ENCODE measurements at regions not wholly inside any gene's neighbourhood (a gene's known extent, or its start where the extent isn't known, plus 50 kb on each side); places are given as distances from the start of the nearest gene placed in this dataset.
"Not testable (repeated sequence)": the region's sequence is repeated elsewhere in the genome, so short reads cannot be mapped to it uniquely, and the experiment has no call there.

DNA sequence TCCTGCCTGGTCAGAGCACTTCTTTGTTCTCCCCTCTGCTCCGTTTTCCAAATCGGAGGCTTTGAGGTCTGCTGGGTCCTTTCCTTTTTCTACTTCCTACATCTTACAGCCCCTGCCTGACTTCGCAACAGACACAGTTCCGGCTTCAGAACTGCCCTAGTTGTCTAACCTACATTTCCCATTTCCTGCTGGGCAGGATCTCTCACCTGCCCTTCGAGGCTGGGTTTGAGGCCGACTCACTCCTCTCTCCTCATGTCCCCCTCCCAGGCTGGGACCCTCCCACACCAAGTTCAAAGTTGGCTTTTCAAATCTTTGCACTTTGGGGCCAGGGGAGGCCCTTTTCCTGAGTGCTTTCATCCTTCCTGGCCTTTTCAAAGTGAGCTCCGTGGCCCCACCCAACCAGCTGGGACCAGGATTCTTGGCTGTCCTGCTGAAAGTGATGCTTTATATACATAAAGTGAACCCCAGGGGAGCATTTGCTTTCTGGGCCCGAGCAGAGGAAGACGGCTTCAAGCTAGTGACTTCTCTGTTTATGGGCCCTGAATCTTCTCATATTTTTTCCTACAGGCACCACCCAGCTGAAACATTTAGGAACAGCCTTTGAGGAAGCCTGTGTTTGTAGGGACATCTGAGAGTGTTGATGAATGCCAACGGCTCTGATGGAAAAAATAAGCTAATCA, 281.0 kb upstream of the CRY1 start:
- TF ChIP-seq CTCF (IDR thresholded peaks at IDR 0.05; ENCODE audit: low read depth, low read length), result no peak
- no peak for DNase-seq (ENCODE audit: extremely low read depth, low read depth)

GRCh38 chr12:107375231-107375630, 281.9 kb upstream of the CRY1 start:
- no peak for DNase-seq (ENCODE audit: extremely low read depth, low read depth)
- TF ChIP-seq CTCF (IDR thresholded peaks at IDR 0.05; ENCODE audit: low read depth, low read length), result no peak

DNA sequence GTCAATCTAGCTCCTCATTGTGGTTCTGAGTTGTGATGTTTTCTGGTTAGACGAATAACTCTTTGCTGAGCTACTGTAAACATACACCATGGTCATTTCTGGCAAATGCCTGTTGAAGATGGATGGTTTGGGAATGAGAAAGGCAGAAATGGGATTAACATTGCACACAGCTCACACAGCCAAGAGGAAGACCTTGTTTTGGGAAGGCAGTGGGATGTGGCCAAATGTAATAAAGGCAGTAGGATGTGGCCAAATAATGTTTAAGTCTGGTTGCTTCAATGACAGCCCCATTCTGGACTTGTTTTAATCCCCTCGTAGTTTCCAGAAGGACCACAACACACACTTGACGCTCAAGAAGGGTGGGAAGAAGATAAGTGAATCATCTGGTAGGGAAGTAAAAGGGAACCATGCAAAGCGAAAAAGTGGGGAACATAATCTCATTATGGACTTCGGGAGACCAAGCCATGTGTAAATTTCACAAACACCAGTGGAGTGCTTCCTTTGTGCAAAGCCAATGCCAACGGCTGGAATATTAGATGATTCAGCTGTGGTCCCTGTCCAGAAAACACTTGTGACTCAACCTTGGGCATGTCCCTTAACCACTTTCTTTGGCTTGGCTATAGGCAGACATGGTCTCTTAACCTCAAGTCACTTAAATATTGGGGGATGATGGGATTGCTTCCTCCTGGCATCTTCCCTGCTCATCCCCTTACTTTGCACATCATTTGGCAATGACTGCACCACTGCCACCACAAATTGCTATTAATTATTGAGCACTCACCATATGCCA, 284.4 kb upstream of the CRY1 start:
- TF ChIP-seq CTCF (IDR thresholded peaks at IDR 0.05; ENCODE audit: low read depth, low read length), result no peak
- DNase-seq (ENCODE audit: extremely low read depth, low read depth), result no peak

DNA sequence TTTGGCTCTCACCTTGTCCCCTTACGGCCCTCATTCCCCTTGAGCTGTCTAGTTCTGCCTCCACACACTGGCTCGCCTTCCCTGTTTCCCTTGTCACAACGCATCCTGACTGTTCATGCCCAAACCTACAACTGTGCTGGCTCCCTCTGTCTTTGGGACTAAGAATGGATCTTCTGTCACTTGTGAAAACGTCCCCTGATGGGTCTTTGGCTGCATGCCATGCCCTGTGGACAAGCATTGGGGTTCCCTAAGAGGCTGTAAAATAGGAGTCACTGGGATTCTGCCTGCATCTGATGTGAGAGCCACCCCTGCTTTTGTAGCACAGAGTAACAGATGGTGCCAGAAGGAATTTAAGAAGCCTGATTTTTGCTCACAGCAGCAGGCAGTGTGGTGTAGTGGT, 285.3 kb upstream of the CRY1 start:
- DNase-seq (ENCODE audit: extremely low read depth, low read depth), result no peak
- TF ChIP-seq CTCF (IDR thresholded peaks at IDR 0.05; ENCODE audit: low read depth, low read length), result no peak

- not testable (repeated sequence) for DNase-seq (ENCODE audit: extremely low read depth, low read depth)
Measured at GRCh38 chr12:107379142-107379851, 285.9 kb upstream of the CRY1 start.

GRCh38 chr12:107379852-107380567, 286.7 kb upstream of the CRY1 start:
- TF ChIP-seq CTCF (IDR thresholded peaks at IDR 0.05; ENCODE audit: low read depth, low read length), result no peak
- peak; percentile 54 for DNase-seq (ENCODE audit: extremely low read depth, low read depth)

DNA sequence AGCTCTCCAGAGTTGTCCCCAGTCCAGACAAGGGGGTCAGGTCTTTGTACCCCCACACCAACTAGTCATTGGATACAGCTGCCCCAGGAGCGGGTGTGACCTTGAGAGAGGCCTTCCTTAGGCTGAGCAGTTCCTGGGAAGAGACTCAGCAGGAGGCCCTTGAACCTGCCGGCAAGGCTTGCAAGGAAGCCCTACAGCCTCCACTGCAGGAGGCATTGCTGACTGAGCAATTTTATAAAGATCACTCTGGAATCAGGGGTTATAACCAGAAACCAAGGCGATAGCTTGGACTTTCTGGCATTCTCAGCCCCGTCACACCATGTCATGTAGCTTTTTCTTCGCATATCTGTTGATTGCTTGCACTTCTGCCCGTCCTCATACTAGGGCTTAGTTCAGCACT, 291.3 kb upstream of the CRY1 start:
- TF ChIP-seq CTCF (IDR thresholded peaks at IDR 0.05; ENCODE audit: low read depth, low read length), result no peak
- DNase-seq (ENCODE audit: extremely low read depth, low read depth), result no peak
